PC-3 (cell line): ENCODE measurements at regions not wholly inside any gene's neighbourhood (a gene's known extent, or its start where the extent isn't known, plus 50 kb on each side); places are given as distances from the start of the nearest gene placed in this dataset.

Experiments used
- ATAC-seq: fragments of 200-7000 bp; cut with Tn5 transposase; 2 replicates; pipeline ENCODE4 v1.9.1; 2020; ENCODE audit warnings: mild to moderate bottlenecking, moderate library complexity
- BruUV-seq: library from RNA; stranded (reverse); fragments of 400-500 nt; replicated peaks from 2 replicates; lab custom pipeline; 2021; lab: Mats Ljungman, UMichigan
- CTCF ChIA-PET: fragments of 300-600 bp; sonication (Branson Sonifier 250); formaldehyde crosslinking; loops from one replicate; lab custom pipeline; 2022; ENCODE audit warnings: antibody characterized with exemption; lab: Charles Lee
- POLR2A ChIA-PET: fragments of 300-600 bp; sonication (Branson Sonifier 250); formaldehyde crosslinking; loops from one replicate; lab custom pipeline; 2022; ENCODE audit warnings: antibody characterized with exemption; ENCODE audit not compliant: unreplicated experiment; lab: Charles Lee
- DNase-seq: peaks from one replicate; pipeline ENCODE4 v3.0.0-alpha.2; 2015
- H2AFZ ChIP-seq: fragments of 300-600 bp; sonication (generic); 2 replicates; pipeline ENCODE4 v1.6.0; 2016; ENCODE audit warnings: antibody characterized with exemption, low read length
- H3F3A ChIP-seq: fragments of 300-600 bp; sonication (generic); one replicate; pipeline ENCODE4 v1.6.0; 2017; ENCODE audit warnings: antibody characterized with exemption, low read length, control low read depth, mild to moderate bottlenecking; ENCODE audit not compliant: unreplicated experiment
- H3K27ac ChIP-seq: fragments of 300-600 bp; sonication (generic); 2 replicates; pipeline ENCODE4 v1.5.1; 2016; ENCODE audit warnings: mild to moderate bottlenecking, low read length
- H3K27me3 ChIP-seq: fragments of 300-600 bp; sonication (generic); 2 replicates; pipeline ENCODE4 v1.6.1; 2016; ENCODE audit warnings: low read length, mixed read lengths
- H3K36me3 ChIP-seq: fragments of 300-600 bp; sonication (generic); 2 replicates; pipeline ENCODE4 v1.6.1; 2016; ENCODE audit warnings: low read depth, mixed run types, low read length, mixed read lengths
- H3K4me1 ChIP-seq: fragments of 300-600 bp; sonication (generic); 2 replicates; pipeline ENCODE4 v1.5.1; 2016; ENCODE audit warnings: low read length; ENCODE audit not compliant: insufficient read depth
- H3K4me2 ChIP-seq: fragments of 300-600 bp; sonication (generic); 2 replicates; pipeline ENCODE4 v1.6.0; 2016; ENCODE audit warnings: low read length
- H3K4me3 ChIP-seq: fragments of 300-600 bp; sonication (generic); 2 replicates; pipeline ENCODE4 v1.5.1; 2016; ENCODE audit warnings: mild to moderate bottlenecking, low read length, mixed read lengths
- H3K79me2 ChIP-seq: fragments of 300-600 bp; sonication (generic); 2 replicates; pipeline ENCODE4 v1.6.1; 2017; ENCODE audit warnings: low read length, mixed read lengths
- H3K9ac ChIP-seq: fragments of 300-600 bp; sonication (generic); 2 replicates; pipeline ENCODE4 v1.6.0; 2016; ENCODE audit warnings: mild to moderate bottlenecking, low read length
- H3K9me2 ChIP-seq: fragments of 300-600 bp; sonication (generic); replicated peaks from 2 replicates; pipeline ENCODE4 v1.6.1; 2016; ENCODE audit warnings: mixed run types, low read length, mixed read lengths
- H3K9me3 ChIP-seq: fragments of 300-600 bp; sonication (generic); 2 replicates; pipeline ENCODE4 v1.6.1; 2016; ENCODE audit warnings: low read length, mixed read lengths
- H4K20me1 ChIP-seq: fragments of 300-600 bp; sonication (generic); 2 replicates; pipeline ENCODE4 v1.6.1; 2016; ENCODE audit warnings: low read length, mixed read lengths
- EZH2 ChIP-seq: fragments of 300-600 bp; sonication (generic); IDR thresholded peaks from one replicate; pipeline ENCODE4 v1.6.1; 2017; ENCODE audit warnings: antibody characterized with exemption, mild to moderate bottlenecking, low read length; ENCODE audit not compliant: unreplicated experiment
- EZH2phosphoT487 ChIP-seq: fragments of 300-600 bp; sonication (generic); IDR thresholded peaks from 2 replicates; pipeline ENCODE4 v1.6.1; 2018; ENCODE audit warnings: mild to moderate bottlenecking, antibody characterized with exemption, low read length, borderline replicate concordance
- intact Hi-C: fragments of 100-400 bp; cut with micrococcal nuclease; formaldehyde crosslinking; loops from 2 replicates; pipeline ENCODE4 v1.9.0; 2023
- TF ChIP-seq, protein P1 (sequence below): fragments of 300-600 bp; sonication (generic); conservative IDR thresholded peaks from 2 replicates; pipeline ENCODE4 v1.5.1; 2017; ENCODE audit warnings: antibody characterized with exemption, low read depth, mild to moderate bottlenecking, low read length

DNA sequence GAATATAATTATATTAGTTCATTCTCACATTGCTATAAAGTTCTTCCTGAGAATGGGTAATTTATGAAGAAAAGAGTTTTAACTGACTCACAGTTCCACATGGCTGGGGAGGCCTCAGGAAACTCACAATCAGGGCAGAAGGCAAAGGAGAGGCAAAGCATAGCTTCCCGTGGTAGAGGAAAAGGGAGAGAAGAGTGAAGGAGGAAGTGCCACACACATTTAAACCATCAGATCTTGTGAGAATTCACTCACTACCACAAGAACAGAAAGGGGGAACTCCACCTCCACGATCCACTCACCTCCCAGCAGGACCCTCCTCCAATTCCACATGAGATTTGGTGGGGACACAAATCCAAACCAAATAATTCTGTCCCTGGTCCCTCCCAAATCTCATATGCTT, 773.4 kb upstream of the INTU start:
- no peaks in the 10 kb centered on the region for H3K4me1 ChIP-seq
- no peaks in the 10 kb centered on the region for H4K20me1 ChIP-seq
- H3K27me3 ChIP-seq: no peaks in the 10 kb centered on the region
- POLR2A ChIA-PET: no interaction called here
- no TSS peak for BruUV-seq
- no peaks in the 10 kb centered on the region for H3K79me2 ChIP-seq
- no peak overlapping the region for H3K4me3 ChIP-seq
- intact Hi-C loops: no loop called here
- DNase-seq (no peak), ATAC-seq (no peak)
- no peak overlapping the region for H3K4me2 ChIP-seq
- no peak overlapping the region for H2AFZ ChIP-seq
- no peak for TF ChIP-seq EZH2phosphoT487
- TF ChIP-seq, protein P1, sequence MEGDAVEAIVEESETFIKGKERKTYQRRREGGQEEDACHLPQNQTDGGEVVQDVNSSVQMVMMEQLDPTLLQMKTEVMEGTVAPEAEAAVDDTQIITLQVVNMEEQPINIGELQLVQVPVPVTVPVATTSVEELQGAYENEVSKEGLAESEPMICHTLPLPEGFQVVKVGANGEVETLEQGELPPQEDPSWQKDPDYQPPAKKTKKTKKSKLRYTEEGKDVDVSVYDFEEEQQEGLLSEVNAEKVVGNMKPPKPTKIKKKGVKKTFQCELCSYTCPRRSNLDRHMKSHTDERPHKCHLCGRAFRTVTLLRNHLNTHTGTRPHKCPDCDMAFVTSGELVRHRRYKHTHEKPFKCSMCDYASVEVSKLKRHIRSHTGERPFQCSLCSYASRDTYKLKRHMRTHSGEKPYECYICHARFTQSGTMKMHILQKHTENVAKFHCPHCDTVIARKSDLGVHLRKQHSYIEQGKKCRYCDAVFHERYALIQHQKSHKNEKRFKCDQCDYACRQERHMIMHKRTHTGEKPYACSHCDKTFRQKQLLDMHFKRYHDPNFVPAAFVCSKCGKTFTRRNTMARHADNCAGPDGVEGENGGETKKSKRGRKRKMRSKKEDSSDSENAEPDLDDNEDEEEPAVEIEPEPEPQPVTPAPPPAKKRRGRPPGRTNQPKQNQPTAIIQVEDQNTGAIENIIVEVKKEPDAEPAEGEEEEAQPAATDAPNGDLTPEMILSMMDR: no peak
- no peak for TF ChIP-seq EZH2
- H3K36me3 ChIP-seq: no peaks in the 10 kb centered on the region
- H3K27ac ChIP-seq: no peak overlapping the region
- no peaks in the 10 kb centered on the region for H3K9me2 ChIP-seq
- H3K9me3 ChIP-seq: no peaks in the 10 kb centered on the region
- CTCF ChIA-PET: no interaction called here
- no peaks in the 10 kb centered on the region for H3F3A ChIP-seq
- no peak overlapping the region for H3K9ac ChIP-seq

DNA sequence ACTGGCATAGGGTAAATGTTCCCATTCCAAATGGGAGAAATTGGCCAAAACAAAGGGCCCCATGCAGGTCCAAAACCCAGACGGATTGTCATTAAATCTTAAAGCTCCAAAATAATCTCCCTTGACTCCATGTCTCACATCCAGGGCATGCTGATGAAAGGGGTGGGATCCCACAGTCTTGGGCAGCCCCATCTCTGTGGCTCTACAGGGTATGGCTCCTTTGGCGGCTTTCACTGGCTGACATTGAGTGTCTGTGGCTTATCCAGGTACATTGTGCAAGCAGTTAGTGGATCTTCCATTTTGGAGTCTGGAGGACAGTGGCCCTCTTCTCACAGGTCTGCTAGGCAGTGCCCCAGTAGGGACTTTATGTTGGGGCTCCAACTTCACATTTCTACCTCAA, 772.9 kb upstream of the INTU start:
- Histone ChIP-seq H3K27ac (no peak overlapping the region), H3K4me3 (no peak overlapping the region), H3F3A (no peaks in the 10 kb centered on the region), H4K20me1 (no peaks in the 10 kb centered on the region), H3K79me2 (no peaks in the 10 kb centered on the region), H3K4me2 (no peak overlapping the region), H3K4me1 (no peaks in the 10 kb centered on the region), H2AFZ (no peak overlapping the region), H3K9me3 (no peaks in the 10 kb centered on the region), H3K27me3 (no peaks in the 10 kb centered on the region), H3K9me2 (no peaks in the 10 kb centered on the region), H3K36me3 (no peaks in the 10 kb centered on the region), H3K9ac (no peak overlapping the region)
- BruUV-seq: no TSS peak
- ChIA-PET POLR2A (no interaction called here), CTCF (no interaction called here)
- ATAC-seq (no peak), DNase-seq (no peak)
- intact Hi-C loops: no loop called here
- TF ChIP-seq EZH2 (no peak), EZH2phosphoT487 (no peak)
- TF ChIP-seq, protein P1: no peak

DNA sequence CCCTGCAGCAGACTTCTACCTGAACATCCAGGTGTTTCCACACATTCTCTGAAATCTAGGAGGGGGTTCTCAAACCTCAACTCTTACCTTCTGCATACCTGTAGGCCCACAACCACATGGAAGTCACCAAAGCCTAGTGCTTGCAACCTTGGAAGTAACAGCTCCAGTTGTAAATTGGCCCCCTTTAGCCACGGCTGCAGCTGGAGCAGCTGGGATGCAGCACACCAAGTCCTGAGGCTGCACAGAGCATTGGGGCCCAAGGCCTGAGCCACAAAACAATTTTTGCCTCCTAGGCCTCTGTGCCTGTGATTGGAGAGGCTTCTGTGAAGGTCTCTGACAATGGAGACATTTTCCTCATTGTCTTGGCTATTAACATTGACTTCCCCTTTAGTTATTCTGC, 772.4 kb upstream of the INTU start:
- Histone ChIP-seq H3F3A (no peaks in the 10 kb centered on the region), H3K4me2 (no peak overlapping the region), H2AFZ (no peak overlapping the region), H3K4me1 (no peaks in the 10 kb centered on the region), H4K20me1 (no peaks in the 10 kb centered on the region), H3K36me3 (no peaks in the 10 kb centered on the region), H3K79me2 (no peaks in the 10 kb centered on the region), H3K9me3 (no peaks in the 10 kb centered on the region), H3K9me2 (no peaks in the 10 kb centered on the region), H3K27ac (no peak overlapping the region), H3K4me3 (no peak overlapping the region), H3K27me3 (no peaks in the 10 kb centered on the region), H3K9ac (no peak overlapping the region)
- ChIA-PET POLR2A (no interaction called here), CTCF (no interaction called here)
- TF ChIP-seq EZH2: no peak
- no peak for TF ChIP-seq EZH2phosphoT487
- TF ChIP-seq, protein P1: no peak
- intact Hi-C loops: no loop called here
- no peak for DNase-seq
- no TSS peak for BruUV-seq
- ATAC-seq: no peak
